GM12872 (cell line): ENCODE measurements at regions not wholly inside any gene's neighbourhood (a gene's known extent, or its start where the extent isn't known, plus 50 kb on each side); places are given as distances from the start of the nearest gene placed in this dataset.

Source experiments
- TF ChIP-seq, protein P1 (sequence below): IDR thresholded peaks from 3 replicates; pipeline ENCODE4 v1.5.1; 2011; ENCODE audit warnings: low read depth, mild to moderate bottlenecking, low read length, moderate library complexity; ENCODE audit not compliant: insufficient read depth

DNA sequence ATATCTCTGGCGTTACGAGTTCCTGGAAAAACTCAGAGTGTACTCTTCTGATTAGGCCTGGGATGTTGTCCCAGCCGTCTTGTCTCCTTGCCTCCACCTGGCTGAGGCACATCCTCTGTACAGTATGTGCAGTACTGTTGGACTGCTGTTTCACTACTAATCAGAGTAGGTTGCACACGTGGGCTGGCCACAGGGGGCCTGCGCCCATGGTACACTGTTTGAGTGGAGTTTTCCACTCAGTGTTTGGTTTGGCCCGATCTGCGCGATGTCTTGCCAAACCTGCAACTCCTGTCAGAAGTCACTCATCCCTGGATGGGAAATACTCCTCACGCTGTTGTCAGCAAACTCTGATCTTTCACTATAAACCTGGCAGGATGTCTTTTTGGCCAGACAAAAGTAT is 189.6 kb upstream of the CSNK1A1L start:
- TF ChIP-seq, protein P1, sequence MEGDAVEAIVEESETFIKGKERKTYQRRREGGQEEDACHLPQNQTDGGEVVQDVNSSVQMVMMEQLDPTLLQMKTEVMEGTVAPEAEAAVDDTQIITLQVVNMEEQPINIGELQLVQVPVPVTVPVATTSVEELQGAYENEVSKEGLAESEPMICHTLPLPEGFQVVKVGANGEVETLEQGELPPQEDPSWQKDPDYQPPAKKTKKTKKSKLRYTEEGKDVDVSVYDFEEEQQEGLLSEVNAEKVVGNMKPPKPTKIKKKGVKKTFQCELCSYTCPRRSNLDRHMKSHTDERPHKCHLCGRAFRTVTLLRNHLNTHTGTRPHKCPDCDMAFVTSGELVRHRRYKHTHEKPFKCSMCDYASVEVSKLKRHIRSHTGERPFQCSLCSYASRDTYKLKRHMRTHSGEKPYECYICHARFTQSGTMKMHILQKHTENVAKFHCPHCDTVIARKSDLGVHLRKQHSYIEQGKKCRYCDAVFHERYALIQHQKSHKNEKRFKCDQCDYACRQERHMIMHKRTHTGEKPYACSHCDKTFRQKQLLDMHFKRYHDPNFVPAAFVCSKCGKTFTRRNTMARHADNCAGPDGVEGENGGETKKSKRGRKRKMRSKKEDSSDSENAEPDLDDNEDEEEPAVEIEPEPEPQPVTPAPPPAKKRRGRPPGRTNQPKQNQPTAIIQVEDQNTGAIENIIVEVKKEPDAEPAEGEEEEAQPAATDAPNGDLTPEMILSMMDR: no peak

DNA sequence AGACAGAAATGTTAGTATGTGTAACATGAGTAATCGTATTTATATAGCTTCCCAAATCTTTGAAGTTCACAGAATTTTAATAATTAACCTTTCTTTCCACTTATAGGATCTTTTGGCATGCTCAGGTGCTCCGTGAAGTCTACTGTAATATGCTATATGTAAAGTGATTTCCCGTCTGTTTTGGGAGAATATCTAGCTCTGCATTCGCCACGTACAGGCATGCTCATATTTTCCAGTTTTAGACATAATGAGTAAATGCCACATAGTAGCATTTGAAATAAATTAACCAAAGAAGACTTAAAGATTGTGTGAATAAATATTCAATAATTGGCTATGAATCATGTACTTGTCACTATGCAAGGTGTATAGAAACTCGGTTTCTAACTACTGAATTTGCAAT is 189.0 kb upstream of the CSNK1A1L start:
- TF ChIP-seq, protein P1: no peak

- TF ChIP-seq, protein P1: no peak
Observed at GRCh38 chr13:37293295-37293694, 187.8 kb upstream of the CSNK1A1L start.

DNA sequence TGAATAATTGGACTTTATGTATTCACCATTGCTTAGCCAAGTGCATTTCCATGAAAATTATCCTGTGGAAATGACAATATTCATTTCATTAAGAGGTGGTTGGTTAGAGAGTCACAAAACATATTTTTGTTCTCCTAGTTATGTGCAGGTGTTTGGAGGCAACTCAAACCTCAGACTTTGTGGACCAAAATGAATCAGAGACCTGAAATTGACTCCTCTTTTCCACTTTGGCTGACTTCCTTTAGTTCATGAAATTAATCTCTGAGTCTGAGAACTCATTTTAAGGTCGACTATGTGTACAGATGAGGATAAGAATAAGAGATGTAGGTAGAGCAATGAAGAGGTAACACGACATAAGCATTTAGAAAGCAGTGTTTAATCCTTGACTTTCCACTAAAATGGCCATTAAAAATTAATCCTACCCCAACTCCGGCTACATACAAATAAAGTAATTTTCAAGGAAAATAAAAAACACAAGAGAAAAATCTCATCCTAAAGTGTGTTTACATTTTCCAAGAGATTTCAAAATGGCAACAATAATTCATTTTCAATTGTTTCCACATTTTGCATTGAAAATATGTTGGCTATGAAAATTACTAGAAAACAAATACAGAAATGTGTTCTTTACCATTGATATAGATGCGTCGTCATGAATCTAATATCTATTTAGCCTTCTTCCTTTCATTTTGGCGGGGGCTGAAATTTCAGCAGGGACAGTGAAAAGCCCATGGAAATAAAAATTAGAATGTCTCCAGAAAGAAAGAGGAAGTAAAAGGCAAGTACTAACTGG is 185.4 kb upstream of the CSNK1A1L start:
- TF ChIP-seq, protein P1: no peak

DNA sequence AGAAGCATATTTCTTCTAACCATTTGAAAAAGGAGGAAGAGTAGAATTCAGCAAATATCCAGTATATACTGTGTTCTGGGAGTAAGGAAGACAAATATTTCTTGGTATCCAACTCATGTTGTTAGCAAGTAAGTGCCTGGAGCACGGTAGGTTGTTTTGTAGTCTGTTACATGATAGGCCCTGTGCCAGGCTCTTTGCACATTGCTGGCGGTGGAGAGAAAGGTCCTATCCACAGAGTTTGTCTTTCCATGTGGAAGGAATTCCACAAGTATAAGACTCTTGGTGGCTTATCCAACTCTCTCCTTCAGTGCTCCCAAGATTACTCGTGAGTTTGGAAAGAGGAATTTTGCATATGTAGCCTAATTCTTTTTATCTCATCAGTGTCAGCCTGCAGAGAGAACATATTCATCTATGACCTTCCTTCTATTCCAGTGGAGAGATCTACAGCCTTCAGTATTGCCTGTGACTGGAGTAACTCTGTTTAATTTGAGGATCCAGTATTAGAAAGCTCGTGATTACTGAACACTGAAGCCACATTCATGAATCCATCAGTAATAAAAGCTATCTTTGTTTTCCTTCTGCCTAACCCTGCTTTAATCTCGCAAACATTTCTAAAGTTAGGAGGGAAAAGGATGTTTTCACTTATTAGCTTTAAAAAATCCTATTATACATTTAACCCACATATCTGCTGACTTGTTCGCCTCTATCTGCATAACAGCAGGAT is 183.9 kb upstream of the CSNK1A1L start:
- TF ChIP-seq, protein P1: no peak

DNA sequence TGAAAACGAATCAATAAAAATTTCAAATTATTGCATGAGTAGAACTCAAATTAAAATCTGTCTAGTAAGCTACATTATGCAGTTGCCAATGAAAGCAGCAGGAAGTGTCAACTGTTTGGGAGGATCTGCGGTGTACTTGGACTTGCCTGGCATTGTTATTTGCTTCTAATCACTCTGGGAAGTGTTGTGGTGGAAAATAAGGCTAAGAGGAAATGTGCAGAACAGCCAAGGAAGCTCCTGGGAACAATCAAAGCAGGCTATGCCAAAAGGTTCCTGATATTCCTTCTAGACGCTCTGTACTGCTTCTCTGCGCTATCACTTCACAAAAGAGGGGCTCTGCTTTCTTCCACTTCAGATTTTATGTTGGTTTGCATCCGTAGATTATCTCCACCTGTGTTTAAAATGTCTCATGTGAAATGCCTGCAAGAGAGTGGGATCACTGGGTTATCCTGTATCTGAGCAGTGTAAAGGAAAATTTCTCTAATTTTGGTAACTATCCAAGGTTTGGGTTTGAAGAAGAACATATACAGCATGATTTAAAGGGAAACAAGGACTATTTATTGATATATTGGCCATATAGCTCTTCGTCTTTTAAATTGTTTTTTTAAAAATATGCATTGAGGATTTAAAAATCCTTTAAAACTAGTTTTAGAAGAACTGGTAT is 182.7 kb upstream of the CSNK1A1L start:
- TF ChIP-seq, protein P1: no peak

- TF ChIP-seq, protein P1: no peak
Observed at GRCh38 chr13:37277435-37278144, 172.1 kb upstream of the CSNK1A1L start.
